Type B pancreatic cell (in vitro differentiated cells): ENCODE measurements at regions not wholly inside any gene's neighbourhood (a gene's known extent, or its start where the extent isn't known, plus 50 kb on each side); places are given as distances from the start of the nearest gene placed in this dataset.

ENCODE experiments used
- DNase-seq: peaks from one replicate; pipeline ENCODE4 v3.0.0; 2021; ENCODE audit warnings: mixed read lengths; ENCODE audit not compliant: unreplicated experiment; ENCODE audit errors: extremely low spot score
- H3K27ac Mint-ChIP-seq: 2 replicates; pipeline ENCODE4 v1.8.0; 2021; ENCODE audit warnings: mild to moderate bottlenecking, mixed read lengths
- H3K27me3 Mint-ChIP-seq: 2 replicates; pipeline ENCODE4 v1.8.0; 2021; ENCODE audit warnings: mixed read lengths
- H3K36me3 Mint-ChIP-seq: 2 replicates; pipeline ENCODE4 v1.8.0; 2021; ENCODE audit warnings: mixed read lengths
- H3K4me1 Mint-ChIP-seq: one replicate; pipeline ENCODE4 v1.8.0; 2021; ENCODE audit warnings: mixed read lengths; ENCODE audit not compliant: unreplicated experiment
- H3K4me3 Mint-ChIP-seq: 2 replicates; pipeline ENCODE4 v1.8.0; 2021; ENCODE audit warnings: mild to moderate bottlenecking, mixed read lengths
- H3K9me3 Mint-ChIP-seq: 2 replicates; pipeline ENCODE4 v1.8.0; 2021; ENCODE audit warnings: mixed read lengths
- CTCF ChIP-seq: fragments of 200-600 bp; sonication (generic); conservative IDR thresholded peaks from 2 replicates; pipeline ENCODE4 v1.5.0; 2021; ENCODE audit warnings: antibody characterized with exemption, mild to moderate bottlenecking

- Mint-ChIP-seq H3K27me3 (peaks cover 3% of the 10 kb centered on the region), H3K27ac (peak overlapping the region; percentile 90), H3K4me3 (peak overlapping the region; percentile 36), H3K9me3 (no peaks in the 10 kb centered on the region), H3K4me1 (peaks cover 24% of the 10 kb centered on the region), H3K36me3 (no peaks in the 10 kb centered on the region)
- TF ChIP-seq CTCF: no peak
- DNase-seq: peak; percentile 67
These were observed 76.7 kb downstream of the TRIM29 start for GRCh38 chr11:120061036-120061760.

- no peak overlapping the region for H3K27ac Mint-ChIP-seq
- peak; percentile 13 for DNase-seq
- no peaks in the 10 kb centered on the region for H3K36me3 Mint-ChIP-seq
- no peak overlapping the region for H3K4me3 Mint-ChIP-seq
- peaks cover 31% of the 10 kb centered on the region for H3K4me1 Mint-ChIP-seq
- H3K9me3 Mint-ChIP-seq: no peaks in the 10 kb centered on the region
- H3K27me3 Mint-ChIP-seq: peaks cover 3% of the 10 kb centered on the region
- TF ChIP-seq CTCF: no peak
These were observed 77.4 kb downstream of the TRIM29 start for GRCh38 chr11:120060512-120060911.

- Mint-ChIP-seq H3K4me3 (no peak overlapping the region), H3K27me3 (no peaks in the 10 kb centered on the region), H3K27ac (no peak overlapping the region), H3K9me3 (no peaks in the 10 kb centered on the region), H3K36me3 (no peaks in the 10 kb centered on the region), H3K4me1 (peaks cover 34% of the 10 kb centered on the region)
- DNase-seq: peak; percentile 25
- TF ChIP-seq CTCF: no peak
These were observed 79.0 kb downstream of the TRIM29 start for GRCh38 chr11:120058931-120059330.

GRCh38 chr11:120057595-120058581 lies 80.0 kb downstream of the TRIM29 start:
- H3K27ac Mint-ChIP-seq: peak overlapping the region; percentile 20
- H3K4me3 Mint-ChIP-seq: no peak overlapping the region
- peaks cover 31% of the 10 kb centered on the region for H3K4me1 Mint-ChIP-seq
- TF ChIP-seq CTCF: no peak
- DNase-seq: peak; percentile 57
- H3K36me3 Mint-ChIP-seq: peaks cover 4% of the 10 kb centered on the region
- H3K27me3 Mint-ChIP-seq: peaks cover 4% of the 10 kb centered on the region
- H3K9me3 Mint-ChIP-seq: no peaks in the 10 kb centered on the region

- no peak for TF ChIP-seq CTCF
- Mint-ChIP-seq H3K36me3 (peaks cover 4% of the 10 kb centered on the region), H3K27me3 (peaks cover 4% of the 10 kb centered on the region), H3K9me3 (no peaks in the 10 kb centered on the region), H3K27ac (peak overlapping the region; percentile 20), H3K4me3 (no peak overlapping the region), H3K4me1 (peaks cover 24% of the 10 kb centered on the region)
- DNase-seq: no peak
These were observed 80.9 kb downstream of the TRIM29 start for GRCh38 chr11:120057028-120057330.
